ENCODE measurements at regions not wholly inside any gene's neighbourhood (a gene's known extent, or its start where the extent isn't known, plus 50 kb on each side); places are given as distances from the start of the nearest gene placed in this dataset.

DNA sequence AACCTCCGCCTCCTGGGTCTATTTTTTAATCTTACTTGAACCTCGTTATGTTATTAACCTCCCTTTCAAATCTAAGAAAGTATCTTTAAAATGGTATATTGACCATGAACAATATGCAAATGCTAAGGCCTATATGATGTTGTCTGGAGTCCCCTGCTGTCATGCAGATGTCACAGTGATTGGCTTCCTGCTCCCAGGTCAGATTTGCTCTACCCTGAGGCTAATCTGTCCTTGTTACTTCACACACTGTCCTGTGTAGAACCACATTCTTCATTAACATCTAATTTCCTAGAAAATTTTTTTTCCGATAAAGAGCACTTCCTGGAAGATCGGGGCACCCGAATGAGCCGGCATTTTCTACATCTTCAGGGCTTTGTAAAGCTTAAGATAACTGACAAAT lies 306.6 kb downstream of the MRPL39 start:
- Histone ChIP-seq H3K36me3 (ENCODE audit: insufficient read depth in 1 of 2, low read depth in 1 of 2) (no peaks in the 10 kb centered on the region), H3K27ac (no peak overlapping the region), H3K9me3 (no peaks in the 10 kb centered on the region), H3K4me3 (no peak overlapping the region), H3K27me3 (ENCODE audit: insufficient read depth in 3 of 3, low read length in 2 of 3) (no peaks in the 10 kb centered on the region), H3K4me1 (no peaks in the 10 kb centered on the region)
- DNase-seq, result no peak
- WGBS, 3 donors, result 68 to 72% (median 69%) methylated on average over 6 of the region's 6 CpGs
- ATAC-seq, result no peak
- intact Hi-C loops (cut with DNase I), result no loop called here
- TF ChIP-seq, protein P1, sequence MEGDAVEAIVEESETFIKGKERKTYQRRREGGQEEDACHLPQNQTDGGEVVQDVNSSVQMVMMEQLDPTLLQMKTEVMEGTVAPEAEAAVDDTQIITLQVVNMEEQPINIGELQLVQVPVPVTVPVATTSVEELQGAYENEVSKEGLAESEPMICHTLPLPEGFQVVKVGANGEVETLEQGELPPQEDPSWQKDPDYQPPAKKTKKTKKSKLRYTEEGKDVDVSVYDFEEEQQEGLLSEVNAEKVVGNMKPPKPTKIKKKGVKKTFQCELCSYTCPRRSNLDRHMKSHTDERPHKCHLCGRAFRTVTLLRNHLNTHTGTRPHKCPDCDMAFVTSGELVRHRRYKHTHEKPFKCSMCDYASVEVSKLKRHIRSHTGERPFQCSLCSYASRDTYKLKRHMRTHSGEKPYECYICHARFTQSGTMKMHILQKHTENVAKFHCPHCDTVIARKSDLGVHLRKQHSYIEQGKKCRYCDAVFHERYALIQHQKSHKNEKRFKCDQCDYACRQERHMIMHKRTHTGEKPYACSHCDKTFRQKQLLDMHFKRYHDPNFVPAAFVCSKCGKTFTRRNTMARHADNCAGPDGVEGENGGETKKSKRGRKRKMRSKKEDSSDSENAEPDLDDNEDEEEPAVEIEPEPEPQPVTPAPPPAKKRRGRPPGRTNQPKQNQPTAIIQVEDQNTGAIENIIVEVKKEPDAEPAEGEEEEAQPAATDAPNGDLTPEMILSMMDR (IDR thresholded peaks at IDR 0.05), result no peak

DNA sequence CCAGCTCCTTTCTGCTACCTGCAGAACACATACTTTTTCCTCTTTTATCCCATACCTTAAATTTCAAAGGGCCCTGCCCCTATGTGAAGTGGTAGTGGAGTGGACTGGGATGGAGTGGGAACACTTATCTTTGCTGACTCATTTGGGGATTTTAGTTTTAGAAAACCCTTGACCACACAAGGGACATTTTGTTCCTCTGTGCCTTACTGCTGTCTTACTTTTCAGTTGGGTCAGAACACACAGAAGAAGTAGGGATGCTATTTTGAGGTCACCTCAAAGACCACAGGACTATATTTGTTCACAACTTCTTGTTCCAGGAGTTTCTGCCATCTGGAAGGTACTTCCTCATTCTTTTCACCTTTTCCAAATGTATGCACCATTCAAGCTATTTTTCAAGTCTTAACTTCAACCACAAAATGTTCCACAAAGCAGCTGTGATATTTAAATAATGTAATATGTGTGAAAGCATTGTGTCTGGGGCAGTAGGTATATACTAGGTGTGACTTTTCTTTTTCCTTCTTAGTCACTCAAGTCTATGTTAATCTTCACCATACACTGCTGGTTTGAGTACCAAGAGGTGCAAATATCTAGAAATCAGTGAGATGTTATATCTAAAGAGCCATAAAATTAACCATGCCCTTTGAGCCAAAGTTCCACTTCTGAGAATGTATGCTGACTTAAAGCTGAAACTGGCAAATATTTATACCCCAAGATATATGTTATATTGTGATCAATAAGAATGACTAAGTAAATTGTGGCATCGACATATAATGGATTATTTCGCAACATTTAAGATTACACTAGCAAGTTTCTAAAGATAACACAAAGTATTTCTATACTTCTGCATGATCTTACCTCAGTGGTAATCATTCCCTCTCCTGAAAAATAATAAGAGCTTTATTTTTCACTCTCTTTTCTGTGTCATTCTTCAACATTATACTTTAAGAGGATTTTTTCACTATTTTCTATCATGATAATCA lies 308.5 kb downstream of the MRPL39 start:
- Histone ChIP-seq H3K36me3 (ENCODE audit: insufficient read depth in 1 of 2, low read depth in 1 of 2) (no peaks in the 10 kb centered on the region), H3K27ac (no peak overlapping the region), H3K4me1 (no peaks in the 10 kb centered on the region), H3K4me3 (no peak overlapping the region), H3K9me3 (no peaks in the 10 kb centered on the region), H3K27me3 (ENCODE audit: insufficient read depth in 3 of 3, low read length in 2 of 3) (no peaks in the 10 kb centered on the region)
- ATAC-seq (no peak), DNase-seq (no peak)
- intact Hi-C loops (cut with DNase I), result no loop called here
- TF ChIP-seq, protein P1 (IDR thresholded peaks at IDR 0.05), result no peak
- 87 to 94% (median 93%) methylated on average over 2 of the region's 2 CpGs for WGBS, 3 donors

DNA sequence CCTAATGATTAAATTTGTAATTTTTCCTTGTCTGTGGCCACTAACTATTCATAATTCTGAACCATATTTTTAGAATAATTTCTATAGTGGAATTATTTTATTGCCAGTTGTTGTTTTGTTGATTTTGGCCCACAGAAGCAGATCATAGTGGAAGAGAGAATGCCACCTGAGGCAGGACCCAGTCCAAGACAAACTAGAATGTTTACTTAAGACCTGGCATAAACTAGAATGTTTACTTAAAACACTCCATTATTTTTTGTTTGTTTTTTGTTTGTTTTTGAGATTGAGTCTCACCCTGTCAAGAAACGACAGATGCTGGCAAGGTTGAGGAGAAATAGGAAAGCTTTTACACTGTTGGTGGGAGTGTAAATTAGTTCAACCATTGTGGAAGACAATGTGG lies 310.2 kb downstream of the MRPL39 start:
- Histone ChIP-seq H3K27me3 (ENCODE audit: insufficient read depth in 3 of 3, low read length in 2 of 3) (no peaks in the 10 kb centered on the region), H3K9me3 (no peaks in the 10 kb centered on the region), H3K4me3 (no peak overlapping the region), H3K27ac (no peak overlapping the region), H3K4me1 (no peaks in the 10 kb centered on the region), H3K36me3 (ENCODE audit: insufficient read depth in 1 of 2, low read depth in 1 of 2) (no peaks in the 10 kb centered on the region)
- ATAC-seq (no peak), DNase-seq (no peak)
- intact Hi-C loops (cut with DNase I), result no loop called here
- 84 to 94% (median 86%) methylated on average over 1 of the region's 1 CpG for WGBS, 3 donors
- TF ChIP-seq, protein P1 (IDR thresholded peaks at IDR 0.05), result no peak

DNA sequence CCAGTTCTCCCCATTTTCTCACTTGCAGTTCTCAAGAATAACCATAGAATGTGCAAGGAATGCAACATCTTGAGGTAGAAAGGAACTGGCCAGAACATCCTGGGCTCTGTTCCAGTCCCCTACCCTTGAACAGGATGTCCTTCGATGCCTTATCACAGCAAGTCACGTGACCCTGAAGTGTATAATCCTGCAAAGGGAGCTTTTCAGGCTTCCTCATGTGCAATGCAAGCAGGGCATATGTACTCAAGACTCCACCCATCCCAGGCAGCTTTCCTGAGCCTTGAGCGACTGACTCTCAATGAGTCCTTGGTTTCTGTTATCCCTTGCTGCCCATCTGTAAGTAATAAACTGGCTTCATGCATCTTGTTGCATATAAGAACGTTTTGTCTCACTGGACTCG lies 311.0 kb downstream of the MRPL39 start:
- Histone ChIP-seq H3K4me1 (no peaks in the 10 kb centered on the region), H3K27me3 (ENCODE audit: insufficient read depth in 3 of 3, low read length in 2 of 3) (no peaks in the 10 kb centered on the region), H3K27ac (no peak overlapping the region), H3K4me3 (no peak overlapping the region), H3K9me3 (no peaks in the 10 kb centered on the region), H3K36me3 (ENCODE audit: insufficient read depth in 1 of 2, low read depth in 1 of 2) (no peaks in the 10 kb centered on the region)
- intact Hi-C loops (cut with DNase I), result no loop called here
- ATAC-seq, result no peak
- no peak for DNase-seq
- 68 to 80% (median 70%) methylated on average over 5 of the region's 5 CpGs for WGBS, 3 donors
- TF ChIP-seq, protein P1 (IDR thresholded peaks at IDR 0.05), result no peak

All from psoas muscle (tissue), 7 donors.